Embryonic facial prominence (tissue), 1 donor: ENCODE measurements at regions not wholly inside any gene's neighbourhood (a gene's known extent, or its start where the extent isn't known, plus 50 kb on each side); places are given as distances from the start of the nearest gene placed in this dataset.
"Not testable (repeated sequence)": the region's sequence is repeated elsewhere in the genome, so short reads cannot be mapped to it uniquely, and the experiment has no call there.

ENCODE experiments used
- DNase-seq: peaks from one replicate; pipeline ENCODE4 v3.0.0-alpha.2; 2016; ENCODE audit errors: extremely low spot score

GRCh38 chr13:44711706-44712105 lies 135.6 kb upstream of the TSC22D1 start:
- no peak for DNase-seq

- no peak for DNase-seq
Measured at GRCh38 chr13:44710576-44710975, 134.4 kb upstream of the TSC22D1 start.

GRCh38 chr13:44704811-44705210 lies 128.7 kb upstream of the TSC22D1 start:
- not testable (repeated sequence) for DNase-seq

- no peak for DNase-seq
Measured at GRCh38 chr13:44703371-44703770, 127.2 kb upstream of the TSC22D1 start.

- no peak for DNase-seq
Measured at GRCh38 chr13:44698066-44698465, 121.9 kb upstream of the TSC22D1 start.

- no peak for DNase-seq
Measured at GRCh38 chr13:44697058-44697457, 120.9 kb upstream of the TSC22D1 start.

- no peak for DNase-seq
Measured at GRCh38 chr13:44695520-44695919, 119.4 kb upstream of the TSC22D1 start.

GRCh38 chr13:44694842-44695241 lies 118.7 kb upstream of the TSC22D1 start:
- DNase-seq: no peak

GRCh38 chr13:44694291-44694690 lies 118.2 kb upstream of the TSC22D1 start:
- no peak for DNase-seq

GRCh38 chr13:44693156-44693764 lies 117.1 kb upstream of the TSC22D1 start:
- no peak for DNase-seq

- no peak for DNase-seq
Measured at GRCh38 chr13:44692173-44692713, 116.1 kb upstream of the TSC22D1 start.

GRCh38 chr13:44690376-44690775 lies 114.2 kb upstream of the TSC22D1 start:
- no peak for DNase-seq

GRCh38 chr13:44688652-44689051 lies 112.5 kb upstream of the TSC22D1 start:
- no peak for DNase-seq

GRCh38 chr13:44686531-44686934 lies 110.4 kb upstream of the TSC22D1 start:
- DNase-seq: no peak

GRCh38 chr13:44685641-44686040 lies 109.5 kb upstream of the TSC22D1 start:
- no peak for DNase-seq

GRCh38 chr13:44682416-44682815 lies 106.3 kb upstream of the TSC22D1 start:
- DNase-seq: not testable (repeated sequence)

GRCh38 chr13:44680746-44681355 lies 104.7 kb upstream of the TSC22D1 start:
- DNase-seq: no peak

- DNase-seq: no peak
Measured at GRCh38 chr13:44679597-44679996, 103.5 kb upstream of the TSC22D1 start.

GRCh38 chr13:44678197-44678596 lies 102.1 kb upstream of the TSC22D1 start:
- no peak for DNase-seq

- no peak for DNase-seq
Measured at GRCh38 chr13:44676534-44676933, 100.4 kb upstream of the TSC22D1 start.

- DNase-seq: no peak
Measured at GRCh38 chr13:44669534-44669933, 93.4 kb upstream of the TSC22D1 start.

GRCh38 chr13:44668688-44669087 lies 92.6 kb upstream of the TSC22D1 start:
- no peak for DNase-seq

- DNase-seq: no peak
Measured at GRCh38 chr13:44667943-44668342, 91.8 kb upstream of the TSC22D1 start.

GRCh38 chr13:44666538-44666937 lies 90.4 kb upstream of the TSC22D1 start:
- DNase-seq: not testable (repeated sequence)
